Stomach (tissue), 4 donors: ENCODE measurements at regions not wholly inside any gene's neighbourhood (a gene's known extent, or its start where the extent isn't known, plus 50 kb on each side); places are given as distances from the start of the nearest gene placed in this dataset.

Experiments used
- CTCF ChIP-seq, 7 experiments: fragments of 450-650 bp in 4 of 7; fragments of 200-600 bp in 3 of 7; sonication (generic) in 3 of 7; IDR thresholded peaks; one replicate each; pipeline ENCODE4 v1.5.1; 2016 to 2019; ENCODE audit warnings: antibody characterized with exemption in 7 of 7, control low read depth in 2 of 7, mild to moderate bottlenecking in 1 of 7
- EP300 ChIP-seq: sonication (generic); formaldehyde crosslinking; IDR thresholded peaks from one replicate; pipeline ENCODE4 v1.6.1; 2017; ENCODE audit warnings: antibody characterized with exemption
- POLR2A ChIP-seq, 4 donors: fragments of 450-650 bp; IDR thresholded peaks; one replicate each; pipeline ENCODE4 v1.6.1; 2016; ENCODE audit warnings: antibody characterized with exemption in 4 of 4, control low read depth in 2 of 4, mild to moderate bottlenecking in 1 of 4, moderate library complexity in 1 of 4

GRCh38 chrX:1815456-1816175, 200.8 kb downstream of the ASMT start:
- no peak for TF ChIP-seq CTCF (IDR thresholded peaks at IDR 0.05)
- TF ChIP-seq POLR2A (IDR thresholded peaks at IDR 0.05) = no peak
- no peak for TF ChIP-seq EP300
